ENCODE measurements at regions not wholly inside any gene's neighbourhood (a gene's known extent, or its start where the extent isn't known, plus 50 kb on each side); places are given as distances from the start of the nearest gene placed in this dataset.

DNA sequence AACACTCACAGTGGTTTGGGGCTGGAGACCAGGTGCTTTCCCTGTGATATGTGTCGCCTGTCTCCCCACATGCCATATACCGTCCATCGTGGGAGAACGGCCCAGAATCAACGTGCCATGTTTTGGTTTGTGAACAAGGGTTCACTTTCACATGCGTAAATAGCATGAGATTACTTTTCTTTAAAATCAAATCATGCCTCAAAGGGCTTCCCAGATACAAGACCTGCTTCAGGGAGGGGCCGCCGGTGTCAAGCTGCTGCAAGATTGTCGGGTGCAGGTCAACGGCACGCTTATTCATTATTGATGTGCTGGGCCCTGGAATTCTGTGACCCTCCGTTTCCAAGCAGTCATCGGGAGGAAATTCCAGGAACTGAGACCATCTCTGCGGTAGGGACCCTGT is 145.2 kb upstream of the RTL1 start:
- TF ChIP-seq CTCF (IDR thresholded peaks at IDR 0.05; ENCODE audit: low read depth, low read length) (no peak), EZH2phosphoT487 (IDR thresholded peaks at IDR 0.05; ENCODE audit: low read depth) (no peak)

All from OCI-LY3 (cell line).